ENCODE measurements at regions not wholly inside any gene's neighbourhood (a gene's known extent, or its start where the extent isn't known, plus 50 kb on each side); places are given as distances from the start of the nearest gene placed in this dataset.

- H3K27me3 Mint-ChIP-seq (ENCODE audit: low read depth) = no peaks in the 10 kb centered on the region; the same call in 1 of the 2 replicates
- TF ChIP-seq, protein P1, sequence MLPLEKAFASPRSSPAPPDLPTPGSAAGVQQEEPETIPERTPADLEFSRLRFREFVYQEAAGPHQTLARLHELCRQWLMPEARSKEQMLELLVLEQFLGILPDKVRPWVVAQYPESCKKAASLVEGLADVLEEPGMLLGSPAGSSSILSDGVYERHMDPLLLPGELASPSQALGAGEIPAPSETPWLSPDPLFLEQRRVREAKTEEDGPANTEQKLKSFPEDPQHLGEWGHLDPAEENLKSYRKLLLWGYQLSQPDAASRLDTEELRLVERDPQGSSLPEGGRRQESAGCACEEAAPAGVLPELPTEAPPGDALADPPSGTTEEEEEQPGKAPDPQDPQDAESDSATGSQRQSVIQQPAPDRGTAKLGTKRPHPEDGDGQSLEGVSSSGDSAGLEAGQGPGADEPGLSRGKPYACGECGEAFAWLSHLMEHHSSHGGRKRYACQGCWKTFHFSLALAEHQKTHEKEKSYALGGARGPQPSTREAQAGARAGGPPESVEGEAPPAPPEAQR (CRISPR knock-in tag; IDR thresholded peaks at IDR 0.05) = no peak
- TF ChIP-seq, protein P2, sequence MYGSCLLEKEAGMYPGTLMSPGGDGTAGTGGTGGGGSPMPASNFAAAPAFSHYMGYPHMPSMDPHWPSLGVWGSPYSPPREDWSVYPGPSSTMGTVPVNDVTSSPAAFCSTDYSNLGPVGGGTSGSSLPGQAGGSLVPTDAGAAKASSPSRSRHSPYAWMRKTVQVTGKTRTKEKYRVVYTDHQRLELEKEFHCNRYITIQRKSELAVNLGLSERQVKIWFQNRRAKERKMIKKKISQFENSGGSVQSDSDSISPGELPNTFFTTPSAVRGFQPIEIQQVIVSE (CRISPR knock-in tag; IDR thresholded peaks at IDR 0.05; ENCODE audit: borderline replicate concordance) = no peak
- TF ChIP-seq FOXJ3 (CRISPR knock-in tag; IDR thresholded peaks at IDR 0.05; ENCODE audit: borderline replicate concordance) = no peak
- TF ChIP-seq JUN (CRISPR knock-in tag; IDR thresholded peaks at IDR 0.05) = no peak
- no peak for TF ChIP-seq ZBTB21 (CRISPR knock-in tag; IDR thresholded peaks at IDR 0.05; ENCODE audit: borderline replicate concordance)
- TF ChIP-seq SOX15 (CRISPR knock-in tag; IDR thresholded peaks at IDR 0.05) = no peak
- no peak for TF ChIP-seq ATF6 (CRISPR knock-in tag; IDR thresholded peaks at IDR 0.05)
- TF ChIP-seq ZNF532 (CRISPR knock-in tag; IDR thresholded peaks at IDR 0.05; ENCODE audit: borderline replicate concordance) = no peak
- TF ChIP-seq NR2C2 (CRISPR knock-in tag; IDR thresholded peaks at IDR 0.05) = no peak
- ATAC-seq (no peak), DNase-seq (ENCODE audit: low spot score) (no peak)
- ChIA-PET CTCF (no interaction called here), POLR2A (no interaction called here)
- H3K27ac Mint-ChIP-seq = no peak overlapping the region
- no peaks in the 10 kb centered on the region for H3K4me1 Mint-ChIP-seq
- no peak overlapping the region for H3K4me3 Mint-ChIP-seq
- H3K36me3 Mint-ChIP-seq = no peaks in the 10 kb centered on the region
- H3K9me3 Mint-ChIP-seq = no peaks in the 10 kb centered on the region
These were observed 60.7 kb upstream of the TOX2 start for GRCh38 chr20:43853918-43854317.

GRCh38 chr20:43853174-43853803 is 61.4 kb upstream of the TOX2 start:
- no peaks in the 10 kb centered on the region for H3K9me3 Mint-ChIP-seq
- ChIA-PET POLR2A (no interaction called here), CTCF (interaction anchor here (1.5 kb wide), 1 partner anchor 13 kb away, joined by 3 read pairs; no protein-coding TSS in a partner anchor)
- H3K27ac Mint-ChIP-seq = no peak overlapping the region; the same call in 1 of the 2 replicates
- no peak for TF ChIP-seq GRHL2 (CRISPR knock-in tag; IDR thresholded peaks at IDR 0.05; ENCODE audit: insufficient replicate concordance, severe bottlenecking)
- TF ChIP-seq ATF2 (CRISPR knock-in tag; IDR thresholded peaks at IDR 0.05; ENCODE audit: borderline replicate concordance, low read depth) = no peak
- no peak for TF ChIP-seq USF2 (CRISPR knock-in tag; IDR thresholded peaks at IDR 0.05)
- DNase-seq (ENCODE audit: low spot score) (no peak), ATAC-seq (no peak)
- H3K4me1 Mint-ChIP-seq = no peaks in the 10 kb centered on the region
- no peaks in the 10 kb centered on the region for H3K36me3 Mint-ChIP-seq
- H3K4me3 Mint-ChIP-seq = no peak overlapping the region
- H3K27me3 Mint-ChIP-seq (ENCODE audit: low read depth) = no peaks in the 10 kb centered on the region
